Hepatocyte (in vitro differentiated cells): ENCODE measurements at regions not wholly inside any gene's neighbourhood (a gene's known extent, or its start where the extent isn't known, plus 50 kb on each side); places are given as distances from the start of the nearest gene placed in this dataset.

Experiments used
- EZH2 ChIP-seq: fragments of 200-600 bp; sonication (generic); IDR thresholded peaks from 2 replicates; pipeline ENCODE4 v1.6.1; 2016; ENCODE audit warnings: antibody characterized with exemption, mild to moderate bottlenecking, borderline replicate concordance
- EZH2phosphoT487 ChIP-seq: fragments of 200-600 bp; sonication (generic); IDR thresholded peaks from one replicate; pipeline ENCODE4 v1.6.1; 2018; ENCODE audit warnings: antibody characterized with exemption, mild to moderate bottlenecking, low read depth, moderate library complexity; ENCODE audit not compliant: unreplicated experiment, severe bottlenecking
- TF ChIP-seq, protein P1 (sequence below): fragments of 200-600 bp; sonication (generic); IDR thresholded peaks from 2 replicates; pipeline ENCODE4 v1.5.1; 2016; ENCODE audit warnings: antibody characterized with exemption, mild to moderate bottlenecking; ENCODE audit not compliant: poor library complexity

DNA sequence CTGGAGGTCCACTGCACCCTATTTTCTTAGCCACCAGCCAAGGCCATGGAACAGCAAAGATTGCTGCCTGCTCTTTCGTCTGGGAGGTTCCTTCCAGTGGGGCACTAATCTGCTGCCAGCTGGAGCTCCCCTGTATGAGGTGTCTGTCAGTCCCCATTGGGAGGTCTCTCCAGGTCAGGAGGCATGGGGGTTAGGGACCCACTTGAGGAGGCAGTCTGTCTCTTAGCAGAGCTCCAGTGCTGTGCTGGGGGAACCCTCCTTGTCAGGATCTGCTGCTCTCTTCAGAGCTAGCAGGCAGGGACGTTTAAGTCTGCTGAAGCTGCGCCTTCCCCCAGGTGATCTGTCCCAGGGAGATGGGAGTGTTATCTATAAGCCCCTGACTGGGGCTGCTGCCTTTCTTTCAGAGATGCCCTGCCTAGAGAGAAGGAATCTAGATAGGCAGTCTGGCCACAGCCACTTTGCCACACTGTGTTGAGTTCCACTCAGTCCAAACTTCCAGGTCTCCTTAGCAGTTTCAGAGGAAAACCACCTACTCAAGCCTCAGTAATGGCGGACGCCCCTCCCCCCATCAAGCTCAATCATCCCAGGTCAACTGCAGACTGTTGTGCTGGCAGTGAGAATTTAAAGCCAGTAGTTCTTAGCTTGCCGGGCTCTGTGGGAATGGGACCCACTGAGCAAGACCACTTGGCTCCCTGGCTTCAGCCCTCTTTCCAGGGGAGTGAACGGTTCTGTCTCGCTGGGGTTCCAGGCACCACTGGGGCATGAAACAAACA is 317.7 kb downstream of the LRRC70 start:
- TF ChIP-seq, protein P1, sequence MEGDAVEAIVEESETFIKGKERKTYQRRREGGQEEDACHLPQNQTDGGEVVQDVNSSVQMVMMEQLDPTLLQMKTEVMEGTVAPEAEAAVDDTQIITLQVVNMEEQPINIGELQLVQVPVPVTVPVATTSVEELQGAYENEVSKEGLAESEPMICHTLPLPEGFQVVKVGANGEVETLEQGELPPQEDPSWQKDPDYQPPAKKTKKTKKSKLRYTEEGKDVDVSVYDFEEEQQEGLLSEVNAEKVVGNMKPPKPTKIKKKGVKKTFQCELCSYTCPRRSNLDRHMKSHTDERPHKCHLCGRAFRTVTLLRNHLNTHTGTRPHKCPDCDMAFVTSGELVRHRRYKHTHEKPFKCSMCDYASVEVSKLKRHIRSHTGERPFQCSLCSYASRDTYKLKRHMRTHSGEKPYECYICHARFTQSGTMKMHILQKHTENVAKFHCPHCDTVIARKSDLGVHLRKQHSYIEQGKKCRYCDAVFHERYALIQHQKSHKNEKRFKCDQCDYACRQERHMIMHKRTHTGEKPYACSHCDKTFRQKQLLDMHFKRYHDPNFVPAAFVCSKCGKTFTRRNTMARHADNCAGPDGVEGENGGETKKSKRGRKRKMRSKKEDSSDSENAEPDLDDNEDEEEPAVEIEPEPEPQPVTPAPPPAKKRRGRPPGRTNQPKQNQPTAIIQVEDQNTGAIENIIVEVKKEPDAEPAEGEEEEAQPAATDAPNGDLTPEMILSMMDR, result no peak
- TF ChIP-seq EZH2 (no peak), EZH2phosphoT487 (no peak)
